Gastroesophageal sphincter (tissue), 4 donors: ENCODE measurements at regions not wholly inside any gene's neighbourhood (a gene's known extent, or its start where the extent isn't known, plus 50 kb on each side); places are given as distances from the start of the nearest gene placed in this dataset.

Experiments used
- ATAC-seq: fragments of 150-250 bp; one replicate; pipeline ENCODE4 v1.9.1; 2016; ENCODE audit warnings: mild to moderate bottlenecking, moderate library complexity
- H3K27ac ChIP-seq, 4 donors: fragments of 200-600 bp; sonication (generic) in 3 of 4; 1 replicate in 3 of 4; 2 replicates in 1 of 4; pipeline ENCODE4 v1.5.1; 2016 to 2019
- H3K27me3 ChIP-seq: fragments of 200-600 bp; sonication (generic); one replicate; pipeline ENCODE4 v1.5.1; 2019
- H3K36me3 ChIP-seq, 2 donors: fragments of 200-600 bp; sonication (generic); one replicate each; pipeline ENCODE4 v1.5.1; 2019; ENCODE audit warnings: control low read depth in 1 of 2
- H3K4me1 ChIP-seq, 3 donors: fragments of 200-600 bp; sonication (generic); 1 replicate in 2 of 3; 2 replicates in 1 of 3; pipeline ENCODE4 v1.5.1; 2016 to 2019; ENCODE audit warnings: control low read depth in 2 of 3
- H3K4me3 ChIP-seq, 2 donors: fragments of 200-600 bp; sonication (generic); one replicate each; pipeline ENCODE4 v1.5.1; 2019; ENCODE audit warnings: mild to moderate bottlenecking in 1 of 2, moderate library complexity in 1 of 2
- H3K9me3 ChIP-seq, 3 donors: fragments of 200-600 bp; sonication (generic); one replicate each; pipeline ENCODE4 v1.5.1; 2017 to 2019; ENCODE audit warnings: control low read depth in 2 of 3
- CTCF ChIP-seq, 4 experiments: fragments of 200-600 bp in 2 of 4; fragments of 450-650 bp in 2 of 4; sonication (generic) in 1 of 4; IDR thresholded peaks; one replicate each; pipeline ENCODE4 v1.5.1; 2017 to 2019; ENCODE audit warnings: antibody characterized with exemption in 4 of 4, mild to moderate bottlenecking in 2 of 4, moderate library complexity in 2 of 4
- EP300 ChIP-seq: sonication (generic); formaldehyde crosslinking; IDR thresholded peaks from one replicate; pipeline ENCODE4 v1.6.1; 2017; ENCODE audit warnings: antibody characterized with exemption, mild to moderate bottlenecking
- POLR2A ChIP-seq, 2 donors: fragments of 450-650 bp; IDR thresholded peaks; one replicate each; pipeline ENCODE4 v1.6.1; 2017; ENCODE audit warnings: antibody characterized with exemption in 2 of 2, mild to moderate bottlenecking in 2 of 2, moderate library complexity in 1 of 2
- POLR2AphosphoS5 ChIP-seq: sonication (generic); formaldehyde crosslinking; IDR thresholded peaks from one replicate; pipeline ENCODE4 v1.6.1; 2017; ENCODE audit warnings: antibody characterized with exemption
- WGBS, 2 donors: methylation state at CpG; one replicate each; pipeline ENCODE4 v1.1.5; 2018; ENCODE audit warnings: low coverage in 1 of 2; 5-methylcytosine and 5-hydroxymethylcytosine counted together

GRCh38 chr14:53613404-53614253 is 343.0 kb downstream of the BMP4 start:
- Histone ChIP-seq H3K36me3 (no peaks in the 10 kb centered on the region), H3K27ac (no peak overlapping the region), H3K4me3 (no peak overlapping the region), H3K9me3 (no peaks in the 10 kb centered on the region), H3K27me3 (no peaks in the 10 kb centered on the region), H3K4me1 (no peaks in the 10 kb centered on the region)
- TF ChIP-seq POLR2A (IDR thresholded peaks at IDR 0.05) (no peak), CTCF (IDR thresholded peaks at IDR 0.05) (no peak), POLR2AphosphoS5 (no peak), EP300 (no peak)
- ATAC-seq, result no peak
- WGBS, 2 donors, result 72 to 79% methylated on average over 10 to 12 of the region's 12 CpGs

DNA sequence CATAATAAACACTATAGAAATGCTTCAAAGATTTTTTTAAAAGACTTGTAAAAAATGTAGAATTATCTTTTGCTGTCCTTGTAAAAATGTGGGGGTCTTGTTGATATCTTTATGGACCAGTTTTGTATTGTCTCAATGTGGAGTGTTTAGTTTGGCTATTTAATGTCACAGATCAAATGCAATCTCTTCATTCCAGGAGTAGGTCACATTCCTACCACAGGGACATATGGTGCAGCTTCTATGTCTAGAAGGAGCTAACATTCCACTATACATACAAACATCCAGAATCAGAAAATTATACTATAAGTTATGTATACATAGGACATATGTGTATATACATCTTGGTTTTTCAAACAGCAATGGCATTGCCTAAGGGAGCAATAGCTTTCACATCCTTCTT is 345.7 kb downstream of the BMP4 start:
- TF ChIP-seq POLR2A (IDR thresholded peaks at IDR 0.05), result no peak
- TF ChIP-seq CTCF (IDR thresholded peaks at IDR 0.05), result no peak
- no peak for TF ChIP-seq POLR2AphosphoS5
- TF ChIP-seq EP300, result no peak
- no peaks in the 10 kb centered on the region for H3K36me3 ChIP-seq
- H3K27ac ChIP-seq, result no peak overlapping the region
- H3K9me3 ChIP-seq, result no peaks in the 10 kb centered on the region
- no peak for ATAC-seq
- H3K4me1 ChIP-seq, result no peaks in the 10 kb centered on the region
- no peak overlapping the region for H3K4me3 ChIP-seq
- no peaks in the 10 kb centered on the region for H3K27me3 ChIP-seq

DNA sequence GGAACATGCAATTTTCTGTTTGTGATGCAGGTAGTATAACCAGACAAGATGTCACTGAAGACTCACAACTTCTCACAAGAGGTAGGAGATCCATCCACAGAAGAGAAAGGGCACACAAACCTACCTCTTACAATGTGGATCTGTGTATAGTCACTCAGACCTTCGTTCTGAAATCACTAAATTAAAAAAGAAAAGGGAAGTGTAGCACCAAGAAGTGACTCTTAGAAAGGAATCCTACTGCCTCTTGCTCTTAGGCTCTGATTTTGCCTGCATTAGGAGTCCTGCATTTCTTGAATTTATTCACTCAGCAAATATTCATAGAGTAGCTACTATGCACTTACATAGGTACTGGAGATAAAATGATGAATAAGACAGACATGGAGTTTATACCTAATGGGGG is 347.6 kb downstream of the BMP4 start:
- Histone ChIP-seq H3K27ac (no peak overlapping the region), H3K36me3 (no peaks in the 10 kb centered on the region), H3K4me3 (no peak overlapping the region), H3K27me3 (no peaks in the 10 kb centered on the region), H3K9me3 (no peaks in the 10 kb centered on the region), H3K4me1 (no peaks in the 10 kb centered on the region)
- 100% methylated on average over 1 of the region's 1 CpG for WGBS, 2 donors
- ATAC-seq, result no peak
- TF ChIP-seq EP300 (no peak), POLR2A (IDR thresholded peaks at IDR 0.05) (no peak), CTCF (IDR thresholded peaks at IDR 0.05) (no peak), POLR2AphosphoS5 (no peak)

DNA sequence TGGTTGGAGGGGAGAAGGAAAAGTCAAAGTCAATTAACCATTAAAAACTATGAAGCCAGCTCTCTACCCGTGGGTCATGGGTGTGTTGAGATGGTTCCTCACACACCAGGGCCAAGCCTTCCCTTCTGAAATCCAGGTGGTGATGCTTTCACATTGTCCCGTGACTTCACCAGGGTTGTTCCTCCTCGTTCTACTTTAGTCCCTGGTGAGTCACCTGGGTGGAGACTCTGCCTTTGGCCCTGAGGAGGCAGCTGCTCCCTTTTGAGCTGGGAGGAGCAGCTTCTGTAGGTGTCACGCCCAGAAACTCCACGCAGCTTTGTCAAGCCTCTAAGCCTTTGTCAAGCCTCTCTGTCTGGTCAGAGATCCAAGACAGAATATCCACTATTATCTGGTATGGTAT is 348.3 kb downstream of the BMP4 start:
- Histone ChIP-seq H3K4me1 (no peaks in the 10 kb centered on the region), H3K36me3 (no peaks in the 10 kb centered on the region), H3K9me3 (no peaks in the 10 kb centered on the region), H3K27me3 (no peaks in the 10 kb centered on the region), H3K27ac (no peak overlapping the region), H3K4me3 (no peak overlapping the region)
- WGBS, 2 donors, result 66 to 75% methylated on average over 1 to 3 of the region's 5 CpGs
- no peak for ATAC-seq
- TF ChIP-seq EP300 (no peak), POLR2A (IDR thresholded peaks at IDR 0.05) (no peak), POLR2AphosphoS5 (no peak), CTCF (IDR thresholded peaks at IDR 0.05) (no peak)

GRCh38 chr14:53606203-53606602 is 350.4 kb downstream of the BMP4 start:
- no peaks in the 10 kb centered on the region for H3K36me3 ChIP-seq
- 100% methylated on average over 1 of the region's 1 CpG; no CpG with 5 or more reads in 1 of the 2 donors for WGBS, 2 donors
- H3K4me1 ChIP-seq, result no peaks in the 10 kb centered on the region
- no peaks in the 10 kb centered on the region for H3K27me3 ChIP-seq
- TF ChIP-seq CTCF (IDR thresholded peaks at IDR 0.05) (no peak), EP300 (no peak), POLR2A (IDR thresholded peaks at IDR 0.05) (no peak), POLR2AphosphoS5 (no peak)
- ATAC-seq, result no peak
- H3K27ac ChIP-seq, result no peak overlapping the region
- H3K9me3 ChIP-seq, result no peaks in the 10 kb centered on the region
- no peak overlapping the region for H3K4me3 ChIP-seq
